Right lobe of liver (tissue), 6 donors: ENCODE measurements at regions not wholly inside any gene's neighbourhood (a gene's known extent, or its start where the extent isn't known, plus 50 kb on each side); places are given as distances from the start of the nearest gene placed in this dataset.

Source experiments
- ATAC-seq, 4 donors: fragments of 200-7000 bp; cut with Tn5 transposase; one replicate each; pipeline ENCODE4 v1.9.1; 2020; ENCODE audit warnings: mild to moderate bottlenecking in 4 of 4, moderate library complexity in 4 of 4
- DNase-seq, 3 donors: peaks; one replicate each; pipeline ENCODE4 v3.0.0-alpha.2; 2020
- H3K27ac ChIP-seq, 3 donors: fragments of 200-600 bp; one replicate each; pipeline ENCODE4 v1.8.0; 2022
- H3K27me3 ChIP-seq, 2 donors: fragments of 200-600 bp; one replicate each; pipeline ENCODE4 v1.8.0; 2022
- H3K36me3 ChIP-seq, 4 donors: fragments of 200-600 bp; sonication (generic) in 1 of 4; one replicate each; pipeline versions ENCODE4 v1.5.1 to v1.8.0; 2017 to 2022; ENCODE audit warnings: control low read depth in 1 of 4
- H3K4me1 ChIP-seq, 4 donors: fragments of 200-600 bp; sonication (generic) in 1 of 4; one replicate each; pipeline versions ENCODE4 v1.5.1 to v1.8.0; 2017 to 2022; ENCODE audit warnings: control low read depth in 1 of 4
- H3K4me3 ChIP-seq, 3 donors: fragments of 200-600 bp; one replicate each; pipeline ENCODE4 v1.8.0; 2022
- H3K9me3 ChIP-seq, 4 donors: fragments of 200-600 bp; sonication (generic) in 1 of 4; one replicate each; pipeline versions ENCODE4 v1.5.1 to v1.8.0; 2017 to 2022; ENCODE audit warnings: control low read depth in 1 of 4
- CTCF ChIP-seq, 4 donors: fragments of 200-600 bp in 3 of 4; fragments of 450-650 bp in 1 of 4; IDR thresholded peaks; one replicate each; pipeline versions ENCODE4 v1.5.1 to v1.8.0; 2016 to 2022; ENCODE audit warnings: antibody characterized with exemption in 4 of 4, mild to moderate bottlenecking in 2 of 4
- POLR2A ChIP-seq: fragments of 450-650 bp; IDR thresholded peaks from one replicate; pipeline ENCODE4 v1.6.1; 2017; ENCODE audit warnings: antibody characterized with exemption, mild to moderate bottlenecking
- WGBS: methylation state at CpG from one replicate; pipeline ENCODE4 v1.1.6; 2018; ENCODE audit warnings: low coverage, low lambda C conversion rate; ENCODE audit not compliant: insufficient coverage; ENCODE audit errors: missing lambda C conversion rate; 5-methylcytosine and 5-hydroxymethylcytosine counted together
- intact Hi-C, 2 donors: fragments of 100-400 bp; cut with DNase I; formaldehyde crosslinking; loops; one replicate each; pipeline versions ENCODE4 v1.11.2 to v1.14.1; 2022
- donor health status: DM: no; HTN: yes; CAD: no.
- donor health status: DM: no; HTN: no; CAD: no.
- donor health status: DM: no; HTN: no; CAD: no.
- donor health status: DM: no; HTN: yes; CAD: no.
- donor health status: DM: no; HTN: yes; CAD: no.

DNA sequence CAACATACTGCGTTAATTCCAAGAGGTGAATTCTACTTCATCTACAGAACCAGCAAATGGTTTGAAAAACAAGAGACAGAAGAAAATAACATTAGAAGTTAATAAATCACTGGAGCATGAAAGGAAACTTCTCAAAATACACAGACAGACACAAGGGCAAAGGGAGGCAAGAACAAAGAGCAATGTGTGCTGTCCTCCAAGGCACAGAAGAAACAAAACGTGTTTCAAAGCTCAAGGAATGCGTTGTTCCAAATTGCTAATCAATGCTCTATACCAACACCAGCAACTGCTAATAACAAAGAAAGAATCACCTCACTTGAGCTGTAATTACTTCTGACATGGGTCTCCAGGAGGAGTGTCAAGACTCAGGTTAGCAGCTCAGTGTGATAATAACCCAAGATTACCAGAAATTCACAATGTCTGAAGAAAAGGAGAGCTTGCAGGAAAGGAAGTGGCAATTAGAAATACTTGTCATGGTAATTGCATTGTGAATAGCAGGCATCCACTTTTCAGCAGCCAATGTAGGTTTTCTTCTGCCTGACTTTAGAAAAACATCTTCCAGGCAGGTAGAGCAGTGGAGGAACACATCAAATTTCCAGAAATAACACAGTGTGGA lies 175.4 kb downstream of the SEC16B start:
- no peak for ATAC-seq
- H3K4me3 ChIP-seq: no peak overlapping the region

GRCh38 chr1:177793900-177794299 lies 176.0 kb downstream of the SEC16B start:
- DNase-seq (no peak), ATAC-seq (no peak)
- no peak overlapping the region for H3K27ac ChIP-seq
- 14% methylated on average over 1 of the region's 1 CpG for WGBS
- intact Hi-C loops: no loop called here
- H3K27me3 ChIP-seq: no peaks in the 10 kb centered on the region
- H3K4me1 ChIP-seq: no peaks in the 10 kb centered on the region
- no peaks in the 10 kb centered on the region for H3K9me3 ChIP-seq
- TF ChIP-seq POLR2A (no peak), CTCF (IDR thresholded peaks at IDR 0.05) (no peak)
- no peaks in the 10 kb centered on the region for H3K36me3 ChIP-seq
- no peak overlapping the region for H3K4me3 ChIP-seq

More for the DNA sequence above, 175.4 kb downstream of the SEC16B start:
- Histone ChIP-seq H3K9me3 (no peaks in the 10 kb centered on the region), H3K27ac (no peak overlapping the region), H3K4me1 (no peaks in the 10 kb centered on the region), H3K27me3 (no peaks in the 10 kb centered on the region), H3K36me3 (no peaks in the 10 kb centered on the region)
- DNase-seq: no peak
- WGBS: 28% methylated on average over 3 of the region's 3 CpGs
- intact Hi-C loops: no loop called here
- TF ChIP-seq POLR2A: no peak
- no peak for TF ChIP-seq CTCF (IDR thresholded peaks at IDR 0.05)

DNA sequence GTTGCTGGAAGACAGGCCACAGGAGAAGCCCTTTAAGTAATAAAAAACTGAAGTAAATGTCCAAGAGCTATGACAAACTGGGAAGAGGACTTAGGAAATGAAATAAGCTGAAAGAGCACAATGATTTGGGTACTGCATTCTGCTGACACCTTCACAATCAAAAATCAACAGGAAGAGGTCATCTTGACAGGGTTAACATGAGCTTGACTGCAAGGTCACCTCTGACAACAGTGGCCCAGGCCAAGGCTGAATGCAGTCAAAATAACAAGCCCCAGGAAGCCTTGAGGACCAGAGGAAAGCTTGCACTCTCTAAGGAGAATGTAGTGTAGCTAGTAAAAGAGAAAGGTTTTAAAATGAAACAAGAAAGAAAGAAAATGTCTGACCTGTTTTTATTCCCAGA lies 179.3 kb downstream of the SEC16B start:
- Histone ChIP-seq H3K27me3 (no peaks in the 10 kb centered on the region), H3K4me3 (no peak overlapping the region), H3K4me1 (no peaks in the 10 kb centered on the region), H3K36me3 (no peaks in the 10 kb centered on the region), H3K9me3 (no peaks in the 10 kb centered on the region), H3K27ac (no peak overlapping the region)
- DNase-seq: no peak
- TF ChIP-seq POLR2A: no peak
- intact Hi-C loops: no loop called here
- ATAC-seq: peak; percentile 35 to 78 (median 60)

DNA sequence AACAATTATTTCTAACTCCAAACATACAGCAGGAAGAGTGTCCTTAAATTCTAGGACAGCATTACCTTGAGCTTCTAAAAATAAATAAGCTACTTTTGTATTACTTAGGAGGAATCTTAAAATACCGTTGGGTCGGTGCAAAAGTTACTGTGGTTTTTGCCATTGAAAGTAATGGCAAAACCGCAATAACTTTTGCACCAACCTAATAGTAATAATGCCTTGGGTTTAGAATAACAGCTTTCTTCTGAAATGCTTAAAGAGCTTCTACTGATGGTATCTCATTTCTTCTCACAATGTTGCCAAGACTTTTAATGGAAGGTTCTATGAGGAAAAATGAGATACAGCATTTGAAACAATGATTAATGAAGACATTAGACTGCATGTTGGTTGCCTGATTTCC lies 179.9 kb downstream of the SEC16B start:
- H3K27me3 ChIP-seq: no peaks in the 10 kb centered on the region
- ATAC-seq (no peak), DNase-seq (no peak)
- H3K9me3 ChIP-seq: no peaks in the 10 kb centered on the region
- no peaks in the 10 kb centered on the region for H3K4me1 ChIP-seq
- 83% methylated on average over 3 of the region's 3 CpGs for WGBS
- no peak overlapping the region for H3K4me3 ChIP-seq
- intact Hi-C loops: no loop called here
- H3K36me3 ChIP-seq: no peaks in the 10 kb centered on the region
- H3K27ac ChIP-seq: no peak overlapping the region
- TF ChIP-seq CTCF (IDR thresholded peaks at IDR 0.05) (no peak), POLR2A (no peak)

DNA sequence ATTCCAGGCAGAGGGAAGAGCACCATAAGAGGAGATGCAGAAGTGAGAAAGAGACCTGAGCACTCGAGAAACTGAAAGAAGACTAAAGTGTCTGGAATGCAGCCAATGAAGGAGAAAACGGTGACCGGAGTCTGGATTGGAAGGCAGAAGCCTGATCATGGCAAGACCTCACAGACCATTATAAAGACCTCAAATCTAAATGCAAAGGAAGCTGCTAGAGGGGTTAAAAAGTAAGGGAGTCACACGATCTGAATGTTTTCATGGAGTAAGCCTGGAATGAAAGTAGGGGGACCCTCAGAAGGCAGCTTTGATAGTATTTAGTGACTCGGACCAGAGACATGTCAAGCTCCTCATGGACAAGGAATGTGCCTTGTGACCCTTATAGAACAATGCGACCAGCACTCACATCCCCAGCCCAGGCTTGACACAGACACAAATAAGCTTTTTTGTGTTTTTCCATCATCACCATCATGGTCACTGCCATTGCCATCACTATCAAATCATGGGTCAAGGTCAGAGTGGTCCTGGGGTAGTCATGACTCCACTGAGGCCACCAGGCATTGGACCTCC lies 183.6 kb downstream of the SEC16B start:
- no peak for DNase-seq
- TF ChIP-seq CTCF (IDR thresholded peaks at IDR 0.05) (no peak), POLR2A (no peak)
- no peaks in the 10 kb centered on the region for H3K9me3 ChIP-seq
- H3K27ac ChIP-seq: no peak overlapping the region
- H3K4me1 ChIP-seq: no peaks in the 10 kb centered on the region
- 62% methylated on average over 5 of the region's 6 CpGs for WGBS
- H3K27me3 ChIP-seq: no peaks in the 10 kb centered on the region
- intact Hi-C loops: no loop called here
- ATAC-seq: no peak
- H3K4me3 ChIP-seq: no peak overlapping the region
- H3K36me3 ChIP-seq: no peaks in the 10 kb centered on the region
